DOHH2 (cell line): ENCODE measurements at regions not wholly inside any gene's neighbourhood (a gene's known extent, or its start where the extent isn't known, plus 50 kb on each side); places are given as distances from the start of the nearest gene placed in this dataset.

Experiments
- H3F3A ChIP-seq: fragments of 200-600 bp; sonication (generic), shearing (Covaris generic); 2 replicates; pipeline ENCODE4 v1.6.0; 2016; ENCODE audit warnings: antibody characterized with exemption, mild to moderate bottlenecking; ENCODE audit not compliant: control insufficient read depth, insufficient read depth
- H3K27ac ChIP-seq: fragments of 200-600 bp; sonication (generic); 2 replicates; pipeline ENCODE4 v1.5.1; 2014; ENCODE audit warnings: low read depth, mild to moderate bottlenecking, low read length, moderate library complexity
- H3K27me3 ChIP-seq: fragments of 200-600 bp; sonication (generic); 2 replicates; pipeline ENCODE4 v1.6.1; 2014; ENCODE audit warnings: mild to moderate bottlenecking, low read length, mixed read lengths; ENCODE audit not compliant: control insufficient read depth
- H3K36me3 ChIP-seq: fragments of 200-600 bp; sonication (generic); 2 replicates; pipeline ENCODE4 v1.6.1; 2014; ENCODE audit warnings: mild to moderate bottlenecking, low read length, moderate library complexity, mixed read lengths; ENCODE audit not compliant: control insufficient read depth
- H3K4me1 ChIP-seq: fragments of 200-600 bp; sonication (generic); 2 replicates; pipeline ENCODE4 v1.6.1; 2014; ENCODE audit warnings: mild to moderate bottlenecking, low read length, mixed read lengths; ENCODE audit not compliant: control insufficient read depth
- H3K4me2 ChIP-seq: fragments of 200-600 bp; sonication (generic); 2 replicates; pipeline ENCODE4 v1.6.0; 2014; ENCODE audit warnings: mild to moderate bottlenecking, low read length, moderate library complexity
- H3K4me3 ChIP-seq: fragments of 200-600 bp; sonication (generic); 2 replicates; pipeline ENCODE4 v1.5.1; 2014; ENCODE audit warnings: mild to moderate bottlenecking, low read length, mixed read lengths
- H3K79me2 ChIP-seq: fragments of 200-600 bp; sonication (generic); 2 replicates; pipeline ENCODE4 v1.6.1; 2014; ENCODE audit warnings: mild to moderate bottlenecking, low read length, mixed read lengths; ENCODE audit not compliant: control insufficient read depth
- H3K9me2 ChIP-seq: fragments of 200-600 bp; sonication (generic); replicated peaks from 2 replicates; pipeline ENCODE4 v1.6.1; 2014; ENCODE audit warnings: mild to moderate bottlenecking, low read length, mixed read lengths; ENCODE audit not compliant: control insufficient read depth
- H3K9me3 ChIP-seq: fragments of 200-600 bp; sonication (generic); 2 replicates; pipeline ENCODE4 v1.6.1; 2014; ENCODE audit warnings: antibody characterized with exemption, low read length, mixed read lengths; ENCODE audit not compliant: control insufficient read depth, insufficient read depth
- H4K20me1 ChIP-seq: fragments of 200-600 bp; sonication (generic); 2 replicates; pipeline ENCODE4 v1.6.0; 2014; ENCODE audit warnings: low read depth, mild to moderate bottlenecking, antibody characterized with exemption, low read length, moderate library complexity; ENCODE audit not compliant: control insufficient read depth, insufficient read depth
- EZH2phosphoT487 ChIP-seq: fragments of 200-600 bp; sonication (generic); IDR thresholded peaks from 2 replicates; pipeline ENCODE4 v1.6.1; 2017; ENCODE audit warnings: borderline replicate concordance, mild to moderate bottlenecking, antibody characterized with exemption, low read length, moderate library complexity, mixed read lengths
- TF ChIP-seq, protein P1 (sequence below): fragments of 200-600 bp; sonication (generic); IDR thresholded peaks from one replicate; pipeline ENCODE4 v1.5.1; 2014; ENCODE audit warnings: antibody characterized with exemption, mild to moderate bottlenecking, low read depth, low read length; ENCODE audit not compliant: poor library complexity, severe bottlenecking

- Histone ChIP-seq H3K4me2 (no peak overlapping the region), H3K4me3 (no peak overlapping the region), H3K9me2 (no peaks in the 10 kb centered on the region), H3K4me1 (no peaks in the 10 kb centered on the region), H3K79me2 (no peaks in the 10 kb centered on the region), H3K9me3 (no peaks in the 10 kb centered on the region), H3K36me3 (no peaks in the 10 kb centered on the region), H3K27me3 (no peaks in the 10 kb centered on the region), H3F3A (no peaks in the 10 kb centered on the region), H4K20me1 (no peaks in the 10 kb centered on the region), H3K27ac (no peak overlapping the region)
- TF ChIP-seq, protein P1, sequence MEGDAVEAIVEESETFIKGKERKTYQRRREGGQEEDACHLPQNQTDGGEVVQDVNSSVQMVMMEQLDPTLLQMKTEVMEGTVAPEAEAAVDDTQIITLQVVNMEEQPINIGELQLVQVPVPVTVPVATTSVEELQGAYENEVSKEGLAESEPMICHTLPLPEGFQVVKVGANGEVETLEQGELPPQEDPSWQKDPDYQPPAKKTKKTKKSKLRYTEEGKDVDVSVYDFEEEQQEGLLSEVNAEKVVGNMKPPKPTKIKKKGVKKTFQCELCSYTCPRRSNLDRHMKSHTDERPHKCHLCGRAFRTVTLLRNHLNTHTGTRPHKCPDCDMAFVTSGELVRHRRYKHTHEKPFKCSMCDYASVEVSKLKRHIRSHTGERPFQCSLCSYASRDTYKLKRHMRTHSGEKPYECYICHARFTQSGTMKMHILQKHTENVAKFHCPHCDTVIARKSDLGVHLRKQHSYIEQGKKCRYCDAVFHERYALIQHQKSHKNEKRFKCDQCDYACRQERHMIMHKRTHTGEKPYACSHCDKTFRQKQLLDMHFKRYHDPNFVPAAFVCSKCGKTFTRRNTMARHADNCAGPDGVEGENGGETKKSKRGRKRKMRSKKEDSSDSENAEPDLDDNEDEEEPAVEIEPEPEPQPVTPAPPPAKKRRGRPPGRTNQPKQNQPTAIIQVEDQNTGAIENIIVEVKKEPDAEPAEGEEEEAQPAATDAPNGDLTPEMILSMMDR = no peak
- no peak for TF ChIP-seq EZH2phosphoT487
Observed at GRCh38 chr5:84647581-84647980, 262.9 kb upstream of the EDIL3 start.

- H3K9me3 ChIP-seq = no peaks in the 10 kb centered on the region
- no peaks in the 10 kb centered on the region for H3F3A ChIP-seq
- no peak overlapping the region for H3K27ac ChIP-seq
- TF ChIP-seq EZH2phosphoT487 = no peak
- TF ChIP-seq, protein P1 = no peak
- no peaks in the 10 kb centered on the region for H4K20me1 ChIP-seq
- no peak overlapping the region for H3K4me3 ChIP-seq
- H3K9me2 ChIP-seq = no peaks in the 10 kb centered on the region
- H3K4me2 ChIP-seq = no peak overlapping the region
- no peaks in the 10 kb centered on the region for H3K27me3 ChIP-seq
- no peaks in the 10 kb centered on the region for H3K36me3 ChIP-seq
- no peaks in the 10 kb centered on the region for H3K4me1 ChIP-seq
- no peaks in the 10 kb centered on the region for H3K79me2 ChIP-seq
Observed at GRCh38 chr5:84642795-84643194, 258.1 kb upstream of the EDIL3 start.

GRCh38 chr5:84642324-84642723 lies 257.6 kb upstream of the EDIL3 start:
- no peak overlapping the region for H3K4me3 ChIP-seq
- H3K27ac ChIP-seq = no peak overlapping the region
- TF ChIP-seq, protein P1 = no peak
- TF ChIP-seq EZH2phosphoT487 = no peak
- H3K79me2 ChIP-seq = no peaks in the 10 kb centered on the region
- H3K27me3 ChIP-seq = no peaks in the 10 kb centered on the region
- no peaks in the 10 kb centered on the region for H4K20me1 ChIP-seq
- no peak overlapping the region for H3K4me2 ChIP-seq
- H3K4me1 ChIP-seq = no peaks in the 10 kb centered on the region
- no peaks in the 10 kb centered on the region for H3K36me3 ChIP-seq
- H3K9me2 ChIP-seq = no peaks in the 10 kb centered on the region
- H3F3A ChIP-seq = no peaks in the 10 kb centered on the region
- no peaks in the 10 kb centered on the region for H3K9me3 ChIP-seq
